WERI-Rb-1 (cell line): ENCODE measurements at regions not wholly inside any gene's neighbourhood (a gene's known extent, or its start where the extent isn't known, plus 50 kb on each side); places are given as distances from the start of the nearest gene placed in this dataset.
"Not testable (repeated sequence)": the region's sequence is repeated elsewhere in the genome, so short reads cannot be mapped to it uniquely, and the experiment has no call there.

Experiments used
- DNase-seq: peaks from one replicate; pipeline ENCODE4 v3.0.0-alpha.2; 2020
- H3K27ac ChIP-seq: fragments of 250-450 bp; sonication (Bioruptor Pico); 2 replicates; pipeline ENCODE4 v1.5.1; 2020; ENCODE audit warnings: mild to moderate bottlenecking, moderate library complexity
- H3K27me3 ChIP-seq: fragments of 250-450 bp; sonication (Bioruptor Pico); 2 replicates; pipeline ENCODE4 v1.5.1; 2021; ENCODE audit warnings: mild to moderate bottlenecking, low read depth, moderate library complexity; ENCODE audit not compliant: insufficient read depth, severe bottlenecking
- H3K36me3 ChIP-seq: fragments of 250-450 bp; sonication (Bioruptor Pico); 2 replicates; pipeline ENCODE4 v1.5.1; 2020; ENCODE audit warnings: mild to moderate bottlenecking, moderate library complexity
- H3K4me3 ChIP-seq: 2 replicates; pipeline ENCODE4 v1.5.1; 2011; ENCODE audit warnings: low read depth, mild to moderate bottlenecking, control low read depth, low read length
- H3K9me3 ChIP-seq: fragments of 250-450 bp; sonication (Bioruptor Pico); 2 replicates; pipeline ENCODE4 v1.5.1; 2021; ENCODE audit warnings: mild to moderate bottlenecking, moderate library complexity; ENCODE audit not compliant: severe bottlenecking
- TF ChIP-seq, protein P1 (sequence below): IDR thresholded peaks from 2 replicates; pipeline ENCODE4 v1.5.1; 2011; ENCODE audit warnings: low read depth, mild to moderate bottlenecking, control low read depth, inconsistent platforms, low read length

GRCh38 chr13:44833626-44834025 lies 155.6 kb downstream of the NUFIP1 start:
- Histone ChIP-seq H3K4me3 (no peak overlapping the region), H3K27ac (no peak overlapping the region), H3K36me3 (no peaks in the 10 kb centered on the region), H3K9me3 (no peaks in the 10 kb centered on the region), H3K27me3 (no peaks in the 10 kb centered on the region)
- DNase-seq: no peak
- TF ChIP-seq, protein P1, sequence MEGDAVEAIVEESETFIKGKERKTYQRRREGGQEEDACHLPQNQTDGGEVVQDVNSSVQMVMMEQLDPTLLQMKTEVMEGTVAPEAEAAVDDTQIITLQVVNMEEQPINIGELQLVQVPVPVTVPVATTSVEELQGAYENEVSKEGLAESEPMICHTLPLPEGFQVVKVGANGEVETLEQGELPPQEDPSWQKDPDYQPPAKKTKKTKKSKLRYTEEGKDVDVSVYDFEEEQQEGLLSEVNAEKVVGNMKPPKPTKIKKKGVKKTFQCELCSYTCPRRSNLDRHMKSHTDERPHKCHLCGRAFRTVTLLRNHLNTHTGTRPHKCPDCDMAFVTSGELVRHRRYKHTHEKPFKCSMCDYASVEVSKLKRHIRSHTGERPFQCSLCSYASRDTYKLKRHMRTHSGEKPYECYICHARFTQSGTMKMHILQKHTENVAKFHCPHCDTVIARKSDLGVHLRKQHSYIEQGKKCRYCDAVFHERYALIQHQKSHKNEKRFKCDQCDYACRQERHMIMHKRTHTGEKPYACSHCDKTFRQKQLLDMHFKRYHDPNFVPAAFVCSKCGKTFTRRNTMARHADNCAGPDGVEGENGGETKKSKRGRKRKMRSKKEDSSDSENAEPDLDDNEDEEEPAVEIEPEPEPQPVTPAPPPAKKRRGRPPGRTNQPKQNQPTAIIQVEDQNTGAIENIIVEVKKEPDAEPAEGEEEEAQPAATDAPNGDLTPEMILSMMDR: no peak

DNA sequence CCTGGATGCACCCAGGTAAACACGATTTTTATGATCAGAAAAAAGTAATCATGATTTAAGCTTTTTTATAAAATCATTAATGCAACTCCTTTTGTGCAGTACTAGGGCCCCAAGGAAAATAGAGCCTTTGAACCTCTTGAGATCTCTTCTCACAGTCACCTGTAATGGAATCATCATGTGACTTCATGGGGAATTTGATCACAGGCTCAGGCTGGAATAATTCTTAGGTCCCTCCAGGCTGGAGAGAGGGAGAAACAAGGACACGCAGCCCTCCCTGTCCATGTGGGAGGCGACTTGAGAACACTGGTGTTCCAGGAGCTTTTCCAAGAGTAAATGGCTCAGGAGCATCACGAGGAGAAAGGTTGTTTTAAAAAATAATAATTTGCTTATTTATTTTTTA lies 156.1 kb downstream of the NUFIP1 start:
- DNase-seq: no peak
- no peaks in the 10 kb centered on the region for H3K36me3 ChIP-seq
- no peak overlapping the region for H3K27ac ChIP-seq
- H3K4me3 ChIP-seq: no peak overlapping the region
- H3K27me3 ChIP-seq: no peaks in the 10 kb centered on the region
- H3K9me3 ChIP-seq: no peaks in the 10 kb centered on the region
- TF ChIP-seq, protein P1: no peak

DNA sequence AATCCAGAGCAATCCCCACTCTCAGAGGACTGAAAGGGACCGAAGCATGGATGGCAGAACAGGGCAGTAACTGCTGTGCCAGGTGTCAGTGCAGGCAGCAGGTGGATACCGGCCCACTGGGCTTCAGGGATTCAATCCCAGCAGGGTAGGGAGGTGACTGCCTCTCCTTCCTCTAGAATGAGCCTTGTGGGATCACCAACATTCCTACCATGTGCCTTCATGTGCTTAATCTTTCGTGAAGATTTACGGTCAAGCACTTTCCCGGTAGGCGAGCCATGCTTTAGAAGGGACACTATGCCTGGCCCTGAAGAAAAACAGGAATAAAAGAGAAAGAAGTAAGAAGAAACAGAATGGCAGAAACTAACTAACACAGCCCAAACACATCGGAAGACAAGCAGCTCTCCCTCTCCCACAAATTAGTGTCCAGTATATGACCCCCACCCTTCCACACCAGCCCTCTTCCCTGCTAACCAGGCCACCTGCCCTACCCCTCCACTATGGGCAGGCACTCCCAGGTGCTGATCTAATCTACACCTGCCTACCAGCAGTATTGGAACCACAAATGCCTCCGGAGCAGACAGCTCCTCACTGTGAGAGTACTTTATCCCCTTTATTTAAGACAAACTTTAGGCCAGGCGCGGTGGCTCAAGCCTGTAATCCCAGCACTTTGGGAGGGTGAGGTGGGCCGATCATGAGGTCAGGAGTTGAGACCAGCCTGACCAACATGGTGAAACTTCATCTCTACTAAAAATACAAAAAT lies 162.5 kb downstream of the NUFIP1 start:
- no peaks in the 10 kb centered on the region for H3K27me3 ChIP-seq
- DNase-seq: no peak
- H3K36me3 ChIP-seq: no peaks in the 10 kb centered on the region
- no peaks in the 10 kb centered on the region for H3K9me3 ChIP-seq
- H3K4me3 ChIP-seq: no peak overlapping the region
- H3K27ac ChIP-seq: no peak overlapping the region
- TF ChIP-seq, protein P1: no peak

- H3K36me3 ChIP-seq: no peaks in the 10 kb centered on the region
- no peaks in the 10 kb centered on the region for H3K27me3 ChIP-seq
- no peak overlapping the region for H3K27ac ChIP-seq
- no peaks in the 10 kb centered on the region for H3K9me3 ChIP-seq
- H3K4me3 ChIP-seq: no peak overlapping the region
- DNase-seq: no peak
- TF ChIP-seq, protein P1: no peak
Observed at GRCh38 chr13:44825953-44826352, 163.3 kb downstream of the NUFIP1 start.

GRCh38 chr13:44823555-44823954 lies 165.7 kb downstream of the NUFIP1 start:
- H3K27me3 ChIP-seq, H3K27ac ChIP-seq: not testable (repeated sequence)

DNA sequence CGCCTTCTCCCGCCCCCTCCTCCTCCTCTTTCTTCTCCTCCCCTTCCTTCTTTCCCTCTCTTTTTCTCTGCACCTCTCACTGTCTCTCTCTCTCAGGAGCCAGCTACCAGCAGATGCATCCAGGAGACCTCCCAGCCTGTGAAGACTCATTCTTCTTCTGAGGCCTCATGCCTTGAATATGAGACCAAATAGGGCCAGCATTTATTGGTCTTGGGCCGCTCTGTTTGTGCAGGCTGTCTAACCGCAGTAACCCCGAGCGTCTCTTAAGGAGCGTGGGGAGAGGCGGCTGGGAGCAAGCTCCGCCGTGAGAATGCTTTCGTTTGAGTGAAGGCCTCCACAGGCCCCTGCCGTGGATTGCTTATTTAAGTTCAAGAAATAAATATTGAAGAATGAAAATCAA lies 167.0 kb downstream of the NUFIP1 start:
- no peak overlapping the region for H3K27ac ChIP-seq
- no peaks in the 10 kb centered on the region for H3K27me3 ChIP-seq
- H3K4me3 ChIP-seq: no peak overlapping the region
- no peaks in the 10 kb centered on the region for H3K36me3 ChIP-seq
- no peaks in the 10 kb centered on the region for H3K9me3 ChIP-seq
- TF ChIP-seq, protein P1: no peak
- no peak for DNase-seq

More at GRCh38 chr13:44823555-44823954, 165.7 kb downstream of the NUFIP1 start:
- H3K9me3 ChIP-seq, H3K36me3 ChIP-seq, H3K4me3 ChIP-seq, DNase-seq: not testable (repeated sequence)
